ENCODE measurements at regions not wholly inside any gene's neighbourhood (a gene's known extent, or its start where the extent isn't known, plus 50 kb on each side); places are given as distances from the start of the nearest gene placed in this dataset.

GRCh38 chr2:41572154-41572553 lies 475.7 kb upstream of the PKDCC start:
- DNase-seq (ENCODE audit: low read depth), result no peak
- no peak overlapping the region for H3K4me3 ChIP-seq (ENCODE audit: control insufficient read depth, low read depth, low read length)
- TF ChIP-seq CTCF (conservative IDR thresholded peaks at IDR 0.05; ENCODE audit: control insufficient read depth, insufficient read depth, low read depth, low read length), result no peak

- DNase-seq (ENCODE audit: low read depth), result no peak
- TF ChIP-seq CTCF (conservative IDR thresholded peaks at IDR 0.05; ENCODE audit: control insufficient read depth, insufficient read depth, low read depth, low read length), result no peak
- no peak overlapping the region for H3K4me3 ChIP-seq (ENCODE audit: control insufficient read depth, low read depth, low read length)
Measured at GRCh38 chr2:41576423-41576822, 471.4 kb upstream of the PKDCC start.

- DNase-seq (ENCODE audit: low read depth), result peak; percentile 31
- TF ChIP-seq CTCF (conservative IDR thresholded peaks at IDR 0.05; ENCODE audit: control insufficient read depth, insufficient read depth, low read depth, low read length), result no peak
- no peak overlapping the region for H3K4me3 ChIP-seq (ENCODE audit: control insufficient read depth, low read depth, low read length)
Measured at GRCh38 chr2:41579806-41580205, 468.0 kb upstream of the PKDCC start.

- H3K4me3 ChIP-seq (ENCODE audit: control insufficient read depth, low read depth, low read length), result no peak overlapping the region
- DNase-seq (ENCODE audit: low read depth), result no peak
- no peak for TF ChIP-seq CTCF (conservative IDR thresholded peaks at IDR 0.05; ENCODE audit: control insufficient read depth, insufficient read depth, low read depth, low read length)
Measured at GRCh38 chr2:41580806-41581205, 467.0 kb upstream of the PKDCC start.

GRCh38 chr2:41595240-41595639 lies 452.6 kb upstream of the PKDCC start:
- no peak overlapping the region for H3K4me3 ChIP-seq (ENCODE audit: control insufficient read depth, low read depth, low read length)
- no peak for TF ChIP-seq CTCF (conservative IDR thresholded peaks at IDR 0.05; ENCODE audit: control insufficient read depth, insufficient read depth, low read depth, low read length)
- peak; percentile 71 for DNase-seq (ENCODE audit: low read depth)

- no peak overlapping the region for H3K4me3 ChIP-seq (ENCODE audit: control insufficient read depth, low read depth, low read length)
- no peak for TF ChIP-seq CTCF (conservative IDR thresholded peaks at IDR 0.05; ENCODE audit: control insufficient read depth, insufficient read depth, low read depth, low read length)
- DNase-seq (ENCODE audit: low read depth), result no peak
Measured at GRCh38 chr2:41597680-41598079, 450.1 kb upstream of the PKDCC start.

Data from fibroblast of mammary gland (primary cell).